Endothelial cell of umbilical vein (primary cell): ENCODE measurements at regions not wholly inside any gene's neighbourhood (a gene's known extent, or its start where the extent isn't known, plus 50 kb on each side); places are given as distances from the start of the nearest gene placed in this dataset.

Source experiments
- BruUV-seq: library from RNA; stranded (reverse); fragments of 400-500 nt; replicated peaks from 2 replicates; lab custom pipeline; 2021; lab: Mats Ljungman, UMichigan
- CTCF ChIA-PET: fragments of 300-600, 350-600 bp; sonication (Branson Sonifier 250); formaldehyde crosslinking; loops from one replicate; lab custom pipeline; 2021; ENCODE audit warnings: antibody characterized with exemption, inconsistent platforms; lab: Charles Lee
- POLR2A ChIA-PET: fragments of 300-600, 350-600 bp; sonication (Branson Sonifier 250); formaldehyde crosslinking; loops from one replicate; lab custom pipeline; 2021; ENCODE audit warnings: antibody characterized with exemption, inconsistent platforms; lab: Charles Lee
- DNase-seq: peaks from one replicate; pipeline ENCODE4 v3.0.0-alpha.2; 2011; ENCODE audit warnings: low read depth, low spot score
- FAIRE-seq: peaks from 2 replicates; lab custom pipeline; 2011; peaks lifted over from hg19 to GRCh38; lab: Jason Lieb, UNC
- H2AFZ ChIP-seq: 2 replicates; pipeline ENCODE4 v1.6.0; 2012; ENCODE audit warnings: low read depth, low read length, control low read depth, inconsistent platforms
- H3K27ac ChIP-seq: 2 replicates; pipeline ENCODE4 v1.5.1; 2011; ENCODE audit warnings: low read depth, mild to moderate bottlenecking, control low read depth, low read length, moderate library complexity; ENCODE audit not compliant: insufficient read depth
- H3K27me3 ChIP-seq, 2 experiments: 2 replicates each; pipeline versions ENCODE4 v1.6.0 to v1.6.1; 2011; ENCODE audit warnings: low read length in 2 of 2, mixed read lengths in 1 of 2; ENCODE audit not compliant: control insufficient read depth in 2 of 2, insufficient read depth in 2 of 2
- H3K36me3 ChIP-seq, 2 experiments: 2 replicates in 1 of 2; 3 replicates in 1 of 2; pipeline ENCODE4 v1.5.1; 2011; ENCODE audit warnings: low read length in 2 of 2, mild to moderate bottlenecking in 1 of 2, moderate library complexity in 1 of 2; ENCODE audit not compliant: control insufficient read depth in 2 of 2, insufficient read depth in 2 of 2; ENCODE audit errors: extremely low read depth in 1 of 2
- H3K4me1 ChIP-seq: 3 replicates; pipeline ENCODE4 v1.5.1; 2011; ENCODE audit warnings: mild to moderate bottlenecking, low read length; ENCODE audit not compliant: control insufficient read depth, insufficient read depth; ENCODE audit errors: extremely low read depth
- H3K4me2 ChIP-seq: 2 replicates; pipeline ENCODE4 v1.6.1; 2011; ENCODE audit warnings: low read length, control low read depth, mixed read lengths; ENCODE audit not compliant: insufficient read depth
- H3K4me3 ChIP-seq, 3 experiments: fragments of 200-600 bp in 1 of 3; sonication (generic), shearing (Covaris generic) in 1 of 3; replicated peaks in 1 of 3; 2 replicates each; pipeline ENCODE4 v1.5.1; 2011 to 2016; ENCODE audit warnings: control low read depth in 3 of 3, low read length in 3 of 3, mild to moderate bottlenecking in 2 of 3, inconsistent platforms in 1 of 3, low read depth in 1 of 3, moderate library complexity in 1 of 3; ENCODE audit not compliant: insufficient read depth in 1 of 3
- H3K79me2 ChIP-seq: 2 replicates; pipeline ENCODE4 v1.6.0; 2012; ENCODE audit warnings: low read length, inconsistent platforms; ENCODE audit not compliant: control insufficient read depth, insufficient read depth
- H3K9ac ChIP-seq: replicated peaks from 2 replicates; pipeline ENCODE3; 2011; ENCODE audit warnings: low read length, control low read depth; ENCODE audit not compliant: insufficient read depth; ENCODE audit errors: extremely low read depth
- H3K9me1 ChIP-seq: replicated peaks from 3 replicates; pipeline ENCODE4 v1.6.0; 2011; ENCODE audit warnings: mild to moderate bottlenecking, low read length; ENCODE audit not compliant: control insufficient read depth, insufficient read depth; ENCODE audit errors: extremely low read depth
- H3K9me3 ChIP-seq: replicated peaks from 2 replicates; pipeline ENCODE4 v1.5.1; 2012; ENCODE audit warnings: low read length, inconsistent platforms; ENCODE audit not compliant: control insufficient read depth, insufficient read depth
- H4K20me1 ChIP-seq: replicated peaks from 2 replicates; pipeline ENCODE3; 2011; ENCODE audit warnings: mild to moderate bottlenecking, low read length; ENCODE audit not compliant: control insufficient read depth, insufficient read depth; ENCODE audit errors: extremely low read depth
- FOS ChIP-seq: IDR thresholded peaks from 2 replicates; pipeline ENCODE4 v1.6.1; 2011; ENCODE audit warnings: mild to moderate bottlenecking, low read length, moderate library complexity, borderline replicate concordance; ENCODE audit not compliant: insufficient read depth
- GATA2 ChIP-seq: IDR thresholded peaks from 2 replicates; pipeline ENCODE4 v1.7.0; 2011; ENCODE audit warnings: low read depth, mild to moderate bottlenecking, moderate library complexity, mixed read lengths, low read length; ENCODE audit not compliant: insufficient read length, insufficient read depth
- JUN ChIP-seq: IDR thresholded peaks from 2 replicates; pipeline ENCODE4 v1.6.1; 2011; ENCODE audit warnings: borderline replicate concordance, low read depth; ENCODE audit not compliant: insufficient read length, insufficient read depth
- POLR2AphosphoS5 ChIP-seq: IDR thresholded peaks from 2 replicates; pipeline ENCODE4 v1.6.1; 2012; ENCODE audit warnings: low read depth, mild to moderate bottlenecking, control low read depth, low read length, moderate library complexity; ENCODE audit not compliant: insufficient read depth
- dilution Hi-C: fragments of 300-500 bp; cut with MboI; formaldehyde crosslinking; loops from one replicate; pipeline ENCODE4 v1.15.0; 2019; ENCODE audit warnings: low sequenced_read_pairs; ENCODE audit not compliant: extremely low pct_ligation_motif_present
- intact Hi-C: fragments of 100-400 bp; cut with micrococcal nuclease; formaldehyde crosslinking; loops from one replicate; pipeline ENCODE4 v1.10.0; 2022
- TF ChIP-seq, protein P1 (sequence below), 2 donors: IDR thresholded peaks; 1 replicate in 1 of 2; 2 replicates in 1 of 2; pipeline ENCODE4 v1.5.1; 2011; ENCODE audit warnings: low read length in 2 of 2, mild to moderate bottlenecking in 2 of 2, moderate library complexity in 2 of 2, control low read depth in 1 of 2, inconsistent platforms in 1 of 2, low read depth in 1 of 2; ENCODE audit not compliant: insufficient read depth in 1 of 2; ENCODE audit errors: extremely low read depth in 1 of 2

DNA sequence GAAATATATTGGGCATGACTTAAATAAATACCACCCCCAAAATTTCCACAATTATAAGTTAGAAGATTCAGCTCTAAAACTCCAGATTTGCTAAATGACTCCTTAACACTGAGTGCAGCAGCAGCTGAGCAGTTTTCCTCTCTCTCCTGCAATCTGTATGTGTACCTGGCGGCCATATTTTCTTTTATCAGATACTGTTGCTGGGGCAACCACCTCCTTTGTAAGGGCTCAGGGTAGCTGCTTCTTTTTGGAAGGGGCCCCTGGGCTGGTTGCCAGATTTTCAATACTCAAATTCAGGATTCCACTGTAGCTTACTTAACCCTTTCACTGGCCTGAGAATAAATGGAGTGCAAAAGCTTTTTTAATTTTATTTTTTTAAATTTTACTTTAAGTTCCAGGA, 197.0 kb downstream of the TAF11L14 start:
- FAIRE-seq, result no peak
- Histone ChIP-seq H2AFZ (no peak overlapping the region), H3K4me3 (no peak overlapping the region), H4K20me1 (no peaks in the 10 kb centered on the region), H3K9ac (no peak overlapping the region), H3K9me1 (no peaks in the 10 kb centered on the region), H3K4me1 (no peaks in the 10 kb centered on the region), H3K27me3 (no peaks in the 10 kb centered on the region), H3K9me3 (no peaks in the 10 kb centered on the region), H3K79me2 (no peaks in the 10 kb centered on the region), H3K4me2 (no peak overlapping the region), H3K27ac (no peak overlapping the region), H3K36me3 (no peaks in the 10 kb centered on the region)
- BruUV-seq, result no TSS peak
- CTCF ChIA-PET, result no interaction called here
- intact Hi-C loops (no loop called here), dilution Hi-C loops (no loop called here)
- TF ChIP-seq GATA2 (no peak), JUN (no peak), POLR2AphosphoS5 (no peak), FOS (no peak)
- TF ChIP-seq, protein P1, sequence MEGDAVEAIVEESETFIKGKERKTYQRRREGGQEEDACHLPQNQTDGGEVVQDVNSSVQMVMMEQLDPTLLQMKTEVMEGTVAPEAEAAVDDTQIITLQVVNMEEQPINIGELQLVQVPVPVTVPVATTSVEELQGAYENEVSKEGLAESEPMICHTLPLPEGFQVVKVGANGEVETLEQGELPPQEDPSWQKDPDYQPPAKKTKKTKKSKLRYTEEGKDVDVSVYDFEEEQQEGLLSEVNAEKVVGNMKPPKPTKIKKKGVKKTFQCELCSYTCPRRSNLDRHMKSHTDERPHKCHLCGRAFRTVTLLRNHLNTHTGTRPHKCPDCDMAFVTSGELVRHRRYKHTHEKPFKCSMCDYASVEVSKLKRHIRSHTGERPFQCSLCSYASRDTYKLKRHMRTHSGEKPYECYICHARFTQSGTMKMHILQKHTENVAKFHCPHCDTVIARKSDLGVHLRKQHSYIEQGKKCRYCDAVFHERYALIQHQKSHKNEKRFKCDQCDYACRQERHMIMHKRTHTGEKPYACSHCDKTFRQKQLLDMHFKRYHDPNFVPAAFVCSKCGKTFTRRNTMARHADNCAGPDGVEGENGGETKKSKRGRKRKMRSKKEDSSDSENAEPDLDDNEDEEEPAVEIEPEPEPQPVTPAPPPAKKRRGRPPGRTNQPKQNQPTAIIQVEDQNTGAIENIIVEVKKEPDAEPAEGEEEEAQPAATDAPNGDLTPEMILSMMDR (IDR thresholded peaks at IDR 0.05; ENCODE audit: extremely low read depth in 1 of 2, insufficient read depth in 1 of 2, low read depth in 1 of 2, low read length in 2 of 2), result no peak
- no peak for DNase-seq
- POLR2A ChIA-PET, result no interaction called here
